Smooth muscle cell of the brain vasculature (primary cell): ENCODE measurements at regions not wholly inside any gene's neighbourhood (a gene's known extent, or its start where the extent isn't known, plus 50 kb on each side); places are given as distances from the start of the nearest gene placed in this dataset.

Experiments used
- DNase-seq: peaks from one replicate; pipeline ENCODE4 v3.0.0-alpha.2; 2012; ENCODE audit warnings: low read depth, low spot score

DNA sequence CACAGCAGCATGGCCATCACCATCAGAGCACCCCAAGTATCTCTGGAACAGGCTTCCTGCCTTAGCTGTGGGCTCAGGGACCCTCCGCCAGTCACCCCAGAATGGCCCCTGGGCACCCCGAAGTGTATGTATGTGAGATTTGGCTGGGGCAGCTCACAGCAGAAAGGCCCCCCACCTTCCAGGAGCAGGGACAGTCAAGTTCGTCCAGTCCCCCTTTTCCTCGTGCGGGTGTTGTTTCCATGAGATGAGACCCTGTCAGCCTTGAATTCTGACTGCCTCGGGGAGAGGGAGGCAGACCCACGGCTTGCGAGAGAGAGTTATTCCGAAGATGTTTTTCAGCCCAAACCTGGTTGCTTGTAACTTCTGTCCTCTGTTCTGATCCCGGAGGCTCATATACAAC lies 290.9 kb upstream of the HDAC4 start:
- no peak for DNase-seq

DNA sequence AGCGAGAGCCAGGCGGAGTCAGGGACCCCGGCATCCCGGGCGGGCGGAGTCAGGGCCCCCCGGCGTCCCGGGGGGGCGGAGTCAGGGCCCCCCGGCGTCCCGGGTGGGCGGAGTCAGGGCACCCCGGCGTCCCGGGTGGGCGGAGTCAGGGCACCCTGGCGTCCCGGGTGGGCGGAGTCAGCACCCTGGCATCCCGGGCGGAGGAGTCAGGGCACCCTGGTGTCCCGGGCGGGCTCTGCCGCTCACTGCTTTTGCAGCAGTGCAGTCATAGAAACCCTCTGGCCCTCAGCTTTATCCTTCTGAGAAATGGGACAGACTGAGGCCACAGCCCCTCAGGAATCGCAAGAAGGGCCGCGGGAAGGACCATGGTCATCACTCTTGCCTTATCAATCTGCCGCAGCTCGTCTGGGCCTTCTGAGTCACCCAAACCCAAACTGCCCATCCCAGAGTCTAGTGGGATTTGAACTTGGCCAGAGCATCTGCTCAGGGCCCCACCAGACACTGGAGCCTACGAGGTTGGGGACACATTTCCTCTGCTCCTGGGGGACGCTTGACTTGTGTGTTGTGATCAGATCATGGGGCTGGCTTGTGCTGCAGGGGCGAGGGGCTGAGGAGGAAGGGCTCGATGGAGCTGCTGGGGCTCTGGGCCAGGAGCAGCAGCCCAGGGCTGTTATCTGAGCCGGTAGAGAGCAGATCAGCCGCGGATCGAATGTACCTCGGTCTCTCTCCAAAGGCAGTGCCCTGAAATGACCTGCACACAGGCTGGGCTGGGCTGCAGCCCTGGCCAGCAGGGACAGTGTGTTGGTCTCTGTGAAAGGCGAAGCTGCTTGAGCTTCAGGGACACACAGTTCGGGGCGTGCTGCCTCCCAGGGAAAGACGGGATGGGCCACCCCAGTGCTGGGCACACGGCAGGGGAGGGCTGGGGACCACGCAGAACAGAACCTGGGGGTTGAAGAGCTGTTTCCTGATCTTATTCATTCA lies 290.1 kb upstream of the HDAC4 start:
- DNase-seq, result no peak

DNA sequence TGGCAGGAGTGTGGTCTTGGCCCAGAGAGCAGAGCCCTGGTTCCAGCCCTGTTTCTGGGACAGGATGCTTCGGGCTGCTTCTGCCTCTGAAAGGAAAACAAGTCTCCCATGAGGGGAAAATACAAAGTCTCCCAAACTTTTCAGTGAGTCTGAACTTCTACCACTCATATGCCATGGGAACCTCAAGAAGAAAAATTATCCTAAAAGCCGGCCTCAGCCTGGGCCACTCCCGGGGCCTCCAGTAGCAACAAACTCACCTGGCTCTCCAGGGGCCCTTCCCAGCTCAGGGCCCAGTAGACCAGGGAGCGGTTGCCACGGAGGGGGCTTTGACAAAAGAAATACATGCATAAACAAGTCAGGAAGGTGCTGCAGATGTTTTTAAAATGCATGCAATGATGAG lies 289.2 kb upstream of the HDAC4 start:
- DNase-seq, result no peak

DNA sequence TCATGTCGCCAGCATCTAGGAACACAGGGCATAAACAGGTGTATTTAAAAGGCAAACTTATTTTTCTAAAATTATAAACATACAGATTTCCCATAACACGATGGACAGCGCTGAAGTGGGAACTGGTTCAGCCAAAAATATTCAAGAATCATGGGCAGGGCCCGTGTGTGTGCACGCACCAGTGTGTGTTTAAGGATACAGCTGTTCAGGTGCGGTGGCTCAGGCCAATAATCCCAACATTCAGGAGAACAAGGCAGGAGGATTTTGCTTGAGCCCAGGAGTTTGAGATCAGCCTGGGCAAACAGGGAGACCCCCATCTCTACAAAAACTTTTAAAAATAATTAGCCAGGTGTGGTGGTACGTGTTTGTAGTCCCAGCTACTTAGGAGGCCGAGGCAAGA lies 288.6 kb upstream of the HDAC4 start:
- DNase-seq, result no peak

DNA sequence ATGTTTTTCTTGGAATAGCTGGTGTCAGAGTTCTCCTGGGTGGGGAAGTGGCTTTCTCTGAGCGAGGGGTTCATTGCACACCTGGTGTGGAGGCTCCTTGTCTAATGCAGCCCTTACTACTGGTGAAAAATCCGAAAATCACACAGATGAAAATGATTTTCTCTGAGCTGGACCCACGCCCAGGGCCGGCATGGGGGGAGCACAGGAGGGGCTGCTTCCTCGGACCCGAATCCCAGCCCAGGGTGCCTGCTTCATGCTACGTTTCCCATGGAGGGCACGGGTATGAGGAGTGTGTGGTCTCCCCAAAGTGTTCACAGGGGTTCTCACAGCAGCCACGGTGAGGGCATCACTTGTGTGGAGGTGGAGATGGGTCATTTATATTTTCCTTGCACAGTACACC lies 288.0 kb upstream of the HDAC4 start:
- DNase-seq, result no peak

DNA sequence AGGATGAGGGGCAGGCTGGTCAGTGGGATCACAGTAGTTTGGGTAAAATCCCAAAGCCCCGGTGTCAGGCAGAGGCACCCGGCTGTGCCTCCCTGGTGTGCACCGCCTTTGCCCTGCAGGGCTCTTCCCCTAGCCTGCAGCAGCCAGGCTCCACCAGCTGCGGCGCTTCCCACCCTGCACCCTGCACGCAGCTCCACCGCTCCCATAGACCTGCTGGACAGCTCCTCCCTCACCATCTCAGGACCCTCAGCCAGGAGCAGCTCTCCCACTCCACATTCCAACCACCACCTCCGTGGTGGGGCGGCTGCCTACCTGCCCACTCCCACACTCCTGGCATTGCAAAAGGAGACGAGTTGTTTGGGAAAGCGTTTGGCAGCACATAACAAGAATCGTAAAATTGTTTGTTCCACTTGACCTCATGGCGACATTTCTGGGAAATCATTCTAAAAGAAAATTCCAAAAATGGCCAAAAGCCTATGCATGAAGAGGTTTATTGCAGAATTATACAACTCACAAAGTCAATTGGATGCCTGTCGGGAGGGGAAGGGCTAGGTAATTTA lies 287.4 kb upstream of the HDAC4 start:
- no peak for DNase-seq

DNA sequence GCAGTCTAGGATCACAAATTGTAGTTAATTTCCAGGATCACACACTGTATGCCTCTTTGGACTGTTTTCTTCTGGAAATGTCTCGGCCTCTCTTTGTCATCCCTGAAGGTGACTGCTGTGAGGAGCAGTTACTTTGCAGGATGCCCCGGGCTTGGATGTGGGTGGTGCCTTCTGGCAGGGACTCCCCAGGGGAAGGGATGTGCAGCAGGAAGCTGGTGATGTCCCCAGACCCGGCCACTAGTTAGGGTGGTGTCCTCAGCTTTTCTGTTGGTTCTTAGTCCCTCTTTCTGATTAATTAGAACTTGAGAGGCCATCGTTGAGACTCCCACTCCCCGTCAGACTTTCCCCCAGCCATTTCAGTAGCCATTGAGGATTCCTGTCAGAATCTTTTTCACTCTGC lies 286.6 kb upstream of the HDAC4 start:
- DNase-seq, result no peak

DNA sequence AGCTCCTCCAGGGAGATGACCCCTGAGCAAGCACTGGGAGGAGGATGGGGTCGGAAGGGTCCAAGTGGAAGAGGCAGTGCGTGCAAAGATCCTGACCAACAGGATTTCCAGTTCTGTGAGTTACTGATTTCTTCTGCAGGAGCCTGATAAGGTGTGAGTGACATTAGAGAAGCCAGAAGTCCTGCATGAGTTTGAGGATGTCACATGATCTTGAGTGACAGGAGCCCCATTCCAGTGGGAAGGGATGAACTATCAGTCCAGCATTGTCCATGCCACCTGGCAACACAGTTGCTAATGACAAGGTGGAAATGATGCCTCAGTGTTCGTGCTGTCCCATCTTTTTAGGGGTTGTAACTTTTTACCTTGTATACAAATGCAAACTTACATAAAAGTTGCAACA lies 285.1 kb upstream of the HDAC4 start:
- no peak for DNase-seq

DNA sequence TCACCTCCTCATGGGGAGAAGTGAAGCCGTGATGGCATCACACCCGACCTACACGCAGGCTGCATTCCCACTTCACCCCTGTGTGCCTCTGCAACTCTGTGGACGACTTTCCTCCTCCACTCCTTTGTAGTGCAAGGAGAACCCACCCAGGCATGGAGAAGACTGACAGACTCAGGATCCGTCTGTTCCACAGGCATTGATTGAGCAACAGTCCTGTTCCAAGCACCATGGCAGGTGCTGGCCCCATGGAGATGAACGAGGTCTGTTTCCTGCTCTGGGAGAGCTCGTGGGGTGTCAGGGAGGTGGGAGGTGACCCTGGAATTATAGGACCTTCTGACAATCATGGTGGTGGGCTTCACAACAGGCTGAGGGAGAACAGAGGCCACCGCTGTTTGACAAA lies 284.7 kb upstream of the HDAC4 start:
- no peak for DNase-seq

DNA sequence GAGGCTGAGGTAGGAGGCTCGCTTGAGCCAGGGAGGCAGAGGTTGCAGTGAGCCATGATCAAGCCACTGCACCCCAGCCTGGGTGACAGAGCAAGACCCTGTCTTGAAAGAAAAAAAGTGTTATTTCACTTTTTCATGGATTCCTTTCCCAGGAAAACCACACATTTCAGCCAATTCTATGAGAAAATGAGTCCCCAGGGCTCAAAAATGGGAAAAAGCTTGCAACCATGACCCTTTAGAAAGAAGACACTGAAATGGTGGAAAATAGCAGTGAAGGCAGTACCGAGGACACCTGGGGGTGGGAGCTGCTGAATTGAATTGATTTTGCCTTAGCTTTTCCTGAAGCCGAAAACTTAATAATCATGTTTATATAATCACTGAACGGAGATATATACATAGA lies 284.2 kb upstream of the HDAC4 start:
- no peak for DNase-seq

DNA sequence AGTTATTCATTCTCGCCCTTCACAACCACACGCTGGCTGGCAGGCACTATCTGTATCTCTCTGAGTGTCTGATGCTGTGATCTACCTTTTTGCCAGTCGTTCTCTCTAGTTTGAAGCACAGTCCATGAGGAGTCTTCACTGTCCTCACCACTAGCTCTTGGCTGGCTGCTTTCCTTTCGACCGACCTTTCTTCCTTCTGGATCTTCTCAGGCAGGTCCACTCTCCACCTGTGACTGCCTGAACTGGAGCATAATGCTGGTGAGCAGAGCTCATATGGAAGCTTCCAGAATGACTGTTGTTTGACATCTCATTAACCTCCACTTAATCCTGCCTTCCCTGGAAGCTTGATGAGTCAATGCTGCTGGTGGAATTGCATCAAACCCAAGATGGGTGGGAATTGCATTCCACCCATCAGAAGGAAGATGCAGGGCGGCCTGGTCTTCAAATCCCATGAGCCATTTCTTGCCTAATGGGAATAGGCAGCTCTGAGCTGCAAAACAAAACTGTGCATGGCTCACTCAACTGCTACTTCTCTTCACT lies 283.5 kb upstream of the HDAC4 start:
- no peak for DNase-seq

DNA sequence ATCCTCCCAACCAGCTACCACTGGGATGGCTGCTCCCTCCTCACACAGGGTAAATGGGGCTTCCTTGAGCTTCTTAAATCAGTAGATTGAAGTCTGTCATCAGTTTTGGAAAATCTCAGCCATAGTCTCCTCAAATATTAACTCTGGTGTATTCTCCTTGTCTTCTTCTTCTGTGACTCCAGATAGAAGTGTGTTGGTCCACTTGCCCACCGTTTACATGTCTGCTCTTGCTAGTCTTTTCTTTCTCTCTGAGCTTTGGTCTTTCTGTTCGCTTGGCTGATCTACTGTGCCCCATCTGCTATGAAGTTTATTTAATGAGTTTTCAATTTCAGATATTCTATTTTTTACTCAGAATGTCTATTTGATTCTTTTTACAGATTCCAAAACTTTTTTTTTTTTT lies 281.7 kb upstream of the HDAC4 start:
- DNase-seq, result no peak

DNA sequence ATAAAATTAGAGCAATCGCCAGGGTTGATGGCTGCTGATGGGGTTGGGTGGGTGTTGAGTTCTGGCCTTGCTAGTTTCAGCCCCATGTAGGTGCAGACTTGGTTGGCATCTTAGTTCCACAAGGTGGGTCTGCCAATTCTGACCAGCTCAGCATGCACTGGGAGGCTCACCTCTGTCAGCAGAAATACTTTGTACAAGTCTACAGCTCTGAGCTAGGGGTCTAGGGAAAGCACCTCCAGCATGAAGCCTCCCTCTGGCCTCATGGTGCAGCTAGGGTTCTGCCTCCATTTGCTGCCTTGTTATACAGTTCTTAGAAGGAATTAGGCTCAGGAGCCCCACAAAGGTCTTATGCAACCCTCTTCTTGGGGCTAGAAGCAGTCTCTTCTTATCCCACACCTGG lies 278.9 kb upstream of the HDAC4 start:
- no peak for DNase-seq

DNA sequence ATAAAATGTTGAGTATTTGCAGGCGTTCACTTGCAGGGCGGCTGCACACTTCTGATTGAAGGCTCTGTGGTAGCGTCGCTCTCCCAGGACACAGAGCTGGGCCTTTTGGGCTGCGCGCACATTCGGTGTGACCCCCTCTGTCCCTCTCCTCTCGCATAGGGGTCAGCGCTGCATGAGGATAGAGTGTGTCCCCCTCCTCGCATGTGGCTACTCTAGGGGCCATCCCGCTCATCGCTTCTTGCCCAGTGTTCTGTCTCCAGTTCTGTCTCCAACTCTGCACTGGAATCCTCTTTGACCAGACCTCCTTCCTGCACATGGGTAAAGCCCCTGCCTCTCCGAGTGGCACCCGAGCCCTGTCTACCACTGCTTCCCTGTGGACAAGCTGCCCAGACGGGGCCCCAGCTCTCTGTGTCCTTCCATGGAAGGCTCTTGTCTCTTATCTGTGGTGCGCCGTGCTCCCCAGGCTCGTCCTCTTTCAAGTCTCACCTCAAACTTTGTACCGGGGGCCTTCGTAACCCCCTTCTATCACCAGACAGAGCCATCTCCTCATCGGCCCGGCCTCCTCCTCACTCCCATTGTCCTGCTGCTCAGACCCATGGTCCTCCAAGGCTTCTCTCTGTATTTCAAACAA lies 278.0 kb upstream of the HDAC4 start:
- DNase-seq, result no peak

DNA sequence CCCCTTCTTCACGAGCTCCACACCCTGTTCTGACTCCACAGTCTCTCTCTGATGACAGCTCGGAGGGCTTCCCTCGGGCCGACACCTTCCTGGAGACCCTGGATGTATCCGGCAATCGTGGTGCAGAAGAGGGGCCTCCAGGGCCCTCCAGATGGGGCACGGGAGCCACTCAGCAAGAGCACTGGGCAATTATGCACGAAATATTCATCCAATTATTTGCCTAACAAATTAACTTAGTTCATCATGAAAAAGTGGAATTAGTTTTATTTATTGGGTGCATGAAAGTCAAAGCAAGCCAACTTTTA lies 277.3 kb upstream of the HDAC4 start:
- DNase-seq, result no peak

DNA sequence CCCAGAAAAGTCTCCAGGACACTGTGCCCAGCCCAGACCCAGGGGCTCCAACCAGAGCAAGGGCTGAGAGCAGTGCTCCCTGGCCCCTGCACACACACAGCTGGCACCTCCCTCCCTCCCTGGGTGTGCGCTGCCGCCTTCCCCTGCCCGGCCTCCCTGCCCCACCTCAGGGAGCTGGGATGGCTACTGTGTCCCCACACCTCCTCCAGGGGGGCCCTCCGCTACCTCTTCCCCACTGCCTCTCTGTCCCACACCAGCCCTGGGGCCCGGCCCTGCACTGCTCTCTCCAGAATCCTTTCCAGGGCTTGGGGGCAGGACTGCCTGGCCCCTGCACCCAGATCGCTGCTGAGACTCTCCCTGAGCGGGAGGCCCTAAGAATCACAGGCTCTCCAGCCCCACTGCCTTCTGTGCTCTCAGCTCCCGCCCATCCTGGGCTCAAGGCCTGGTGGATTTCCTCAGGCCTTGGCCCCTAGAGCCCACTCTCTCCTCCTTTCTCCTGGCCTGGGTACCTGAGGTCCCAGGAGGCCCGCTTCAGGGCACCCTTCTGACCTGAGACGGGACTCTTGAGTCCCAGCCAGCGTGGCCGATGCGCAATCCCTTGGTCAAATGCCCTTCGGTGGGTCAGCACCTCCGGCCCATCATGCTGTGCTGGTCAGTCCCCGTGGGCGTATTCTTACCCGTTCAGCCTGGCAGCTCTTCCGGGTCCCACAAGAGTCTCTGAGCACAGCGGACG lies 276.8 kb upstream of the HDAC4 start:
- no peak for DNase-seq

DNA sequence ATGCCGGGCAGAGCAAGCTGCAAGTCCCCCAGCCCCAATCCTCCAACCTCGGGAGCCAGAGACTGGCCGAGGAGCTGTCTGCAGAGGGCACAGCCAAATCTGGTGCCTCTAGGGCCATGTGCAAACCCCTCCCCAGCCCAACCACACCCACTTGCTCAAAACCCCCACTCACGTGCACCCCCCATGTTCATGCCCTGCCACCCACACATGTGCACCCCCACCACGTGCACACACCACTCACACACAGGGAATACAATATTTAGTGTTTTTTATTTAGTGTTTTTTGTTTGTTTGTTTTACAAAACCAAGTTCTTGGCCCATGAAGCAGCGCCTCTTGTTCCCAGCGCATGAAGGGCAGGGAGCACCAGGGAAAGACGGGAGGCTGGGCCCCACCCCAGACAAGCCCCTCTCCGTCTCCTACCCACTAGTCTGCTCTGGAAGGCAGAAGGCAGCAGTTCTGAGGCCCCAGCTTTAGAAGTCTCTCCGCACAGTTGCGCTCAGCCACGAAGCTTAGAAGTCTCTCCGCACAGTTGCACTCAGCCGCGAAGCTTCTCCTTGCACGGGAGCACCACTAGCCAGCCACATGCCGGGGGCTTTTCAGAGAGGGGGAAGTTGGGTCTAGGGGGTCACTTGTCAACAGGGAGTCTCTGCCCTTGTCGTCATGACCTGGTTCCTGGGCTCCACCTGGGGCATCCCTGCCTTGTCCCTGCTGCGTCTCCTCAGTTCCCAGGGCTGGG lies 276.1 kb upstream of the HDAC4 start:
- DNase-seq, result no peak

DNA sequence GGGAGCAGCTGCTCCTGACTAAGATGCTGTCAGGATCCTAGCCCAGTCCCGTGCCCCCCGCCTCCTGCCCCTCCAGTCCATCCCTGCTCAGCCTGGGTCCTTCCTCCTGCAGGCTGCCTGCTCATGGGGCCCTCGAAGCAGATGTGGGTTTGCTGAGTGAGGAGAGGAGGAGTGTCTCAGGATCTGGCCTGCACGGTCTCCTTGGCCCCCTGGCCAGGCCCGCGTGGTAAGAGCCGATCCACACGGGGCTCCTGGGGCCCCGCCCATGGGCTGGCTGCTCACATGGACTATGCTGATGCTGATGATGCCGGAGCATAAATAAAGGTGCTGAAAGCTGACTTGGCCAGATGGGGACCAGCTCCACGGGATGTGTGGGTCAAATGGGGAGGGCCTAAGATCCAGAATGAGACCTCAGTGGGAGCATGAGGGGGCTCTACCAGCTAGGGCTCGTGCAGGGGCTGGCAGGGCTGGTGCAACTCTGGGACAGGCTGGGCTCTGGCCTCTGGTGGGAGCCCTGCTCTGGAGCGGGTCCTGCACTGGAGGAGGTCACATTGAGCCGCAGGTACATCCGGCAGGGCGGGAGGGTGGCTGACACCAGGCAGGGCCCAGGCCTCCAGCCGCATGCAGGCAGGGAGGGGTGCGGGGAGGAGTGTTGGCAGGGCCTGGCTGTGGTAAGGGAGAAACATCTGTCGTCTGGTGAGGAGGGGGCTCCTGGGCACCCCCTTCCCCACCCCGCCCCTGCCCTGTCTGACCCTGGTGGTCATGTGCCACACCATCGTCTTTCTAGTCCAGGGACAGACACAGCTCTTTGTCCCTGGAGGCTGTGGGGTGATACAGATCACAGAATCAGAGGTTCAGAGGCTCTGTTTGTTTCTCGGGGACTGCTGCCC lies 275.3 kb upstream of the HDAC4 start:
- DNase-seq, result no peak

DNA sequence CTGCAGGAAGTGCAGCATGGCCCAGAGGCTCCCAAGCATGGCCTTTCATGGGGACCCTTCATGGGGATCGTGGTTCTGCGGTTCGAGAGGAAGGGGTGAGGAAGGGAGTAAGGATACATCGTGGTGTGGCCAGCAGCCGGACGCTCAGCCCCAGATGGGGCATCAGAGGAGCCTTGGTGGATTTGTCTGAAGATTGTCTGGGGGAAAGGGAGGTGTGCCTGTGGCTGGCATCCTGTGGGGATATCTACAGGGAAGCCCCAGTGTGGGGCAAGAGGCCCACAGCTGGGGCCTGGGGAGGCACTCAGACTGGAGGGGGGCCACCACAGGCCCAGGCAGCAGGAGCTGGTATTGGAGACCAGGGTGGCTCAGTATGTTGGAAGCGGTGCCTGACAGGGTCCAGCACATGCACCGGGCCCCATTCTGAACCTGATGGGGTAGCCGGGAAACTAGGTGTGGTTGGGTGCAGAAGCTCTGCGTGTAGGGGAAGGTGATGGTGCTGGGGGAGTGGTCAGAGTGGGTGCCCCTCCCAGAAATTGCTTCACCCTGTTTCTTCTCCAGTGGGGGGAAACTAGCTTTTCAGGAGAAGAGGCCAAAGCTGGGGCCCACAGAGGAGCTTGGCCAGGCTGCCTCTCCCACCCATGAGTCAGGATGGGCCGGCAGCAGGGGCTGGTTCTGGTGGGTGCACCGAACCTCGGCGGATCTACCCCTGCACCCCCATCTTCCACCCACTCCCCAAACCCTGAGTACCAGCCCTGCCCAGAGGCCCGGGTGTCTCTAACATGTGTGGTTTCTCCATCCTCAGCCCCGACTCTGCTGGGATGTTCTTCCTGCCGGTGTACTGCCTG lies 274.4 kb upstream of the HDAC4 start:
- DNase-seq, result no peak
